NCI-H524 treated with DMSO at 0.1 percent for 48 hours (cell line): ENCODE measurements at regions not wholly inside any gene's neighbourhood (a gene's known extent, or its start where the extent isn't known, plus 50 kb on each side); places are given as distances from the start of the nearest gene placed in this dataset.

ENCODE experiments used
- DNase-seq: peaks from one replicate; lab custom pipeline; 2025; lab: John Stamatoyannopoulos, UW

GRCh38 chr3:14286887-14287500 lies 108.4 kb downstream of the LSM3 start:
- DNase-seq = no peak

- no peak for DNase-seq
Observed at GRCh38 chr3:14288177-14288788, 109.7 kb downstream of the LSM3 start.

GRCh38 chr3:14288833-14289451 lies 110.3 kb downstream of the LSM3 start:
- DNase-seq = no peak

GRCh38 chr3:14289590-14290461 lies 111.2 kb downstream of the LSM3 start:
- no peak for DNase-seq

GRCh38 chr3:14290631-14291385 lies 111.6 kb upstream of the SLC6A6 start:
- DNase-seq = no peak

GRCh38 chr3:14295037-14295436 lies 107.4 kb upstream of the SLC6A6 start:
- no peak for DNase-seq

GRCh38 chr3:14295801-14296200 lies 106.6 kb upstream of the SLC6A6 start:
- DNase-seq = no peak

- no peak for DNase-seq
Observed at GRCh38 chr3:14297305-14297704, 105.1 kb upstream of the SLC6A6 start.

- DNase-seq = no peak
Observed at GRCh38 chr3:14297784-14298236, 104.6 kb upstream of the SLC6A6 start.

- no peak for DNase-seq
Observed at GRCh38 chr3:14298442-14298841, 104.0 kb upstream of the SLC6A6 start.

- DNase-seq = no peak
Observed at GRCh38 chr3:14298991-14299555, 103.3 kb upstream of the SLC6A6 start.

- DNase-seq = no peak
Observed at GRCh38 chr3:14299767-14300166, 102.6 kb upstream of the SLC6A6 start.

GRCh38 chr3:14300721-14301399 lies 101.5 kb upstream of the SLC6A6 start:
- no peak for DNase-seq

- no peak for DNase-seq
Observed at GRCh38 chr3:14301558-14301957, 100.8 kb upstream of the SLC6A6 start.

GRCh38 chr3:14303336-14304100 lies 98.9 kb upstream of the SLC6A6 start:
- no peak for DNase-seq

GRCh38 chr3:14304101-14305045 lies 98.0 kb upstream of the SLC6A6 start:
- no peak for DNase-seq

GRCh38 chr3:14305324-14305723 lies 97.1 kb upstream of the SLC6A6 start:
- no peak for DNase-seq

GRCh38 chr3:14306142-14306541 lies 96.3 kb upstream of the SLC6A6 start:
- DNase-seq = no peak
